Activated B cell treated with CpG ODN at 0.5 μM for 24 hours (primary cell): ENCODE measurements at regions not wholly inside any gene's neighbourhood (a gene's known extent, or its start where the extent isn't known, plus 50 kb on each side); places are given as distances from the start of the nearest gene placed in this dataset.

Experiments used
- ATAC-seq: fragments of 200-7000 bp; cut with Tn5 transposase; one replicate; pipeline ENCODE4 v1.10.0; 2021; ENCODE audit warnings: low read depth, mild to moderate bottlenecking, moderate library complexity
- CTCF ChIA-PET: fragments of 350-600 bp; sonication (Branson Sonifier 250); formaldehyde crosslinking; loops from one replicate; lab custom pipeline; 2021; ENCODE audit warnings: antibody characterized with exemption; lab: Charles Lee
- POLR2A ChIA-PET: fragments of 350-600 bp; sonication (Branson Sonifier 250); formaldehyde crosslinking; loops from one replicate; lab custom pipeline; 2021; ENCODE audit warnings: antibody characterized with exemption; lab: Charles Lee
- DNase-seq: peaks from one replicate; pipeline ENCODE4 v3.0.0; 2022
- H3K27ac Mint-ChIP-seq: one replicate; pipeline ENCODE4 v1.8.0; 2020; ENCODE audit warnings: mixed read lengths
- H3K27me3 Mint-ChIP-seq: one replicate; pipeline ENCODE4 v1.8.0; 2021; ENCODE audit warnings: mixed read lengths
- H3K36me3 Mint-ChIP-seq: one replicate; pipeline ENCODE4 v1.8.0; 2021; ENCODE audit warnings: low read depth, mixed read lengths
- H3K4me1 Mint-ChIP-seq: one replicate; pipeline ENCODE4 v1.8.0; 2021; ENCODE audit warnings: mixed read lengths
- H3K4me3 Mint-ChIP-seq: one replicate; pipeline ENCODE4 v1.8.0; 2020; ENCODE audit warnings: mild to moderate bottlenecking, mixed read lengths
- H3K9me3 Mint-ChIP-seq: one replicate; pipeline ENCODE4 v1.8.0; 2020; ENCODE audit warnings: mixed read lengths
- CTCF ChIP-seq: fragments of 200-600 bp; IDR thresholded peaks from one replicate; pipeline ENCODE4 v1.8.0; 2022; ENCODE audit warnings: antibody characterized with exemption, mild to moderate bottlenecking
- intact Hi-C: fragments of 100-400 bp; cut with micrococcal nuclease; formaldehyde crosslinking; loops from one replicate; pipeline ENCODE4 v1.15.1; 2024

- ATAC-seq, result no peak
- Mint-ChIP-seq H3K36me3 (no peaks in the 10 kb centered on the region), H3K27ac (no peak overlapping the region), H3K4me1 (no peaks in the 10 kb centered on the region), H3K4me3 (no peak overlapping the region), H3K9me3 (no peaks in the 10 kb centered on the region), H3K27me3 (peaks cover 5% of the 10 kb centered on the region)
- POLR2A ChIA-PET, result no interaction called here
- CTCF ChIA-PET, result interaction anchor here (0.9 to 1.2 kb wide), 3 partner anchors 165 to 333 kb away, joined by 3 read pairs; no protein-coding TSS in a partner anchor
- DNase-seq, result no peak
- intact Hi-C loops, result no loop called here
- no peak for TF ChIP-seq CTCF
Observed at GRCh38 chr11:71086687-71087258, 165.6 kb downstream of the SHANK2 start.

GRCh38 chr11:71084306-71085012 is 167.9 kb downstream of the SHANK2 start:
- ATAC-seq (no peak), DNase-seq (no peak)
- no peak overlapping the region for H3K4me3 Mint-ChIP-seq
- ChIA-PET CTCF (no interaction called here), POLR2A (no interaction called here)
- intact Hi-C loops, result no loop called here
- H3K36me3 Mint-ChIP-seq, result no peaks in the 10 kb centered on the region
- peaks cover 5% of the 10 kb centered on the region for H3K27me3 Mint-ChIP-seq
- H3K27ac Mint-ChIP-seq, result no peak overlapping the region
- H3K4me1 Mint-ChIP-seq, result no peaks in the 10 kb centered on the region
- TF ChIP-seq CTCF, result no peak
- no peaks in the 10 kb centered on the region for H3K9me3 Mint-ChIP-seq

- no peak overlapping the region for H3K4me3 Mint-ChIP-seq
- no peaks in the 10 kb centered on the region for H3K4me1 Mint-ChIP-seq
- H3K36me3 Mint-ChIP-seq, result no peaks in the 10 kb centered on the region
- DNase-seq, result no peak
- ChIA-PET CTCF (no interaction called here), POLR2A (no interaction called here)
- TF ChIP-seq CTCF, result no peak
- H3K27ac Mint-ChIP-seq, result no peak overlapping the region
- intact Hi-C loops, result no loop called here
- peaks cover 3% of the 10 kb centered on the region for H3K27me3 Mint-ChIP-seq
- no peaks in the 10 kb centered on the region for H3K9me3 Mint-ChIP-seq
- ATAC-seq, result no peak
Observed at GRCh38 chr11:71083105-71083504, 169.3 kb downstream of the SHANK2 start.

- intact Hi-C loops, result no loop called here
- POLR2A ChIA-PET, result no interaction called here
- H3K4me3 Mint-ChIP-seq, result no peak overlapping the region
- H3K27me3 Mint-ChIP-seq, result peaks cover 3% of the 10 kb centered on the region
- H3K9me3 Mint-ChIP-seq, result no peaks in the 10 kb centered on the region
- H3K27ac Mint-ChIP-seq, result no peak overlapping the region
- TF ChIP-seq CTCF, result no peak
- H3K4me1 Mint-ChIP-seq, result no peaks in the 10 kb centered on the region
- ATAC-seq (no peak), DNase-seq (no peak)
- no peaks in the 10 kb centered on the region for H3K36me3 Mint-ChIP-seq
- CTCF ChIA-PET, result no interaction called here
Observed at GRCh38 chr11:71082454-71082853, 169.9 kb downstream of the SHANK2 start.

GRCh38 chr11:71081704-71082230 is 170.6 kb downstream of the SHANK2 start:
- POLR2A ChIA-PET, result no interaction called here
- H3K36me3 Mint-ChIP-seq, result no peaks in the 10 kb centered on the region
- no peak overlapping the region for H3K4me3 Mint-ChIP-seq
- CTCF ChIA-PET, result no interaction called here
- no peak overlapping the region for H3K27ac Mint-ChIP-seq
- H3K4me1 Mint-ChIP-seq, result no peaks in the 10 kb centered on the region
- intact Hi-C loops, result no loop called here
- ATAC-seq (no peak), DNase-seq (no peak)
- H3K27me3 Mint-ChIP-seq, result peaks cover 6% of the 10 kb centered on the region
- no peak for TF ChIP-seq CTCF
- no peaks in the 10 kb centered on the region for H3K9me3 Mint-ChIP-seq
